Gastrocnemius medialis (tissue), 4 donors: ENCODE measurements at regions not wholly inside any gene's neighbourhood (a gene's known extent, or its start where the extent isn't known, plus 50 kb on each side); places are given as distances from the start of the nearest gene placed in this dataset.

Experiments used
- POLR2A ChIP-seq, 2 donors: fragments of 450-650 bp; IDR thresholded peaks; one replicate each; pipeline ENCODE4 v1.6.1; 2017; ENCODE audit warnings: antibody characterized with exemption in 2 of 2, mild to moderate bottlenecking in 2 of 2, moderate library complexity in 2 of 2
- TF ChIP-seq, protein P1 (sequence below), 5 experiments: fragments of 450-650 bp in 3 of 5; fragments of 200-600 bp in 2 of 5; sonication (generic) in 2 of 5; IDR thresholded peaks in 4 of 5; conservative IDR thresholded peaks in 1 of 5; 1 replicate in 4 of 5; 2 replicates in 1 of 5; pipeline ENCODE4 v1.5.1; 2016 to 2019; ENCODE audit warnings: antibody characterized with exemption in 5 of 5, mild to moderate bottlenecking in 3 of 5, moderate library complexity in 3 of 5

DNA sequence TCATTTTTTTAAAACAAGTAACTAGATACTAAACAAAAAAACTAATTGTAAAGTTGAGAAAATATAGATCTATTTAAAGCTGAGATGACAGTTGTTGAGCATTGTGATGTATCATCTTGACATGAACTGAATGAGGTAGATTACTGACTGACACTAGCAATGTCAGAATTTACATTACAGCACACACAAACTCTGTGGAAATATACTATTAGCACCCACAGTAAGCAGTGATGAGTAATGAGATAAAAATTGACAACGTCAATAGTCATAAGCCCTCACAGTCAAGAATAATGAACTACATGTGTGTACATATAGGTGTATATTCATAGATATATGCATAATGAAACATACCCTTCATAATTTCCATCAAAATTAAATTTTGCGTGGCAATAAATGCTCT, 368.4 kb downstream of the TFEC start:
- TF ChIP-seq, protein P1, sequence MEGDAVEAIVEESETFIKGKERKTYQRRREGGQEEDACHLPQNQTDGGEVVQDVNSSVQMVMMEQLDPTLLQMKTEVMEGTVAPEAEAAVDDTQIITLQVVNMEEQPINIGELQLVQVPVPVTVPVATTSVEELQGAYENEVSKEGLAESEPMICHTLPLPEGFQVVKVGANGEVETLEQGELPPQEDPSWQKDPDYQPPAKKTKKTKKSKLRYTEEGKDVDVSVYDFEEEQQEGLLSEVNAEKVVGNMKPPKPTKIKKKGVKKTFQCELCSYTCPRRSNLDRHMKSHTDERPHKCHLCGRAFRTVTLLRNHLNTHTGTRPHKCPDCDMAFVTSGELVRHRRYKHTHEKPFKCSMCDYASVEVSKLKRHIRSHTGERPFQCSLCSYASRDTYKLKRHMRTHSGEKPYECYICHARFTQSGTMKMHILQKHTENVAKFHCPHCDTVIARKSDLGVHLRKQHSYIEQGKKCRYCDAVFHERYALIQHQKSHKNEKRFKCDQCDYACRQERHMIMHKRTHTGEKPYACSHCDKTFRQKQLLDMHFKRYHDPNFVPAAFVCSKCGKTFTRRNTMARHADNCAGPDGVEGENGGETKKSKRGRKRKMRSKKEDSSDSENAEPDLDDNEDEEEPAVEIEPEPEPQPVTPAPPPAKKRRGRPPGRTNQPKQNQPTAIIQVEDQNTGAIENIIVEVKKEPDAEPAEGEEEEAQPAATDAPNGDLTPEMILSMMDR (IDR thresholded peaks at IDR 0.05 in 4 of 5, conservative IDR thresholded peaks at IDR 0.05 in 1 of 5): no peak
- no peak for TF ChIP-seq POLR2A (IDR thresholded peaks at IDR 0.05)
